ENCODE measurements at regions not wholly inside any gene's neighbourhood (a gene's known extent, or its start where the extent isn't known, plus 50 kb on each side); places are given as distances from the start of the nearest gene placed in this dataset.
A peak's percentile ranks its signal among the peaks of the same experiment; 100 is the strongest.
"Not testable (repeated sequence)": the region's sequence is repeated elsewhere in the genome, so short reads cannot be mapped to it uniquely, and the experiment has no call there.

- ATAC-seq = no peak
Observed at GRCh38 chr5:179497636-179498340, 52.6 kb upstream of the RUFY1 start.

GRCh38 chr5:179495906-179496455, 54.4 kb upstream of the RUFY1 start:
- ATAC-seq = no peak

GRCh38 chr5:179494774-179495526, 55.4 kb upstream of the RUFY1 start:
- peak; percentile 14 for ATAC-seq

- no peak for ATAC-seq
Observed at GRCh38 chr5:179488975-179489374, 61.4 kb upstream of the RUFY1 start.

GRCh38 chr5:179488491-179488890, 61.9 kb upstream of the RUFY1 start:
- ATAC-seq = no peak

GRCh38 chr5:179487145-179487544, 63.2 kb upstream of the RUFY1 start:
- no peak for ATAC-seq

DNA sequence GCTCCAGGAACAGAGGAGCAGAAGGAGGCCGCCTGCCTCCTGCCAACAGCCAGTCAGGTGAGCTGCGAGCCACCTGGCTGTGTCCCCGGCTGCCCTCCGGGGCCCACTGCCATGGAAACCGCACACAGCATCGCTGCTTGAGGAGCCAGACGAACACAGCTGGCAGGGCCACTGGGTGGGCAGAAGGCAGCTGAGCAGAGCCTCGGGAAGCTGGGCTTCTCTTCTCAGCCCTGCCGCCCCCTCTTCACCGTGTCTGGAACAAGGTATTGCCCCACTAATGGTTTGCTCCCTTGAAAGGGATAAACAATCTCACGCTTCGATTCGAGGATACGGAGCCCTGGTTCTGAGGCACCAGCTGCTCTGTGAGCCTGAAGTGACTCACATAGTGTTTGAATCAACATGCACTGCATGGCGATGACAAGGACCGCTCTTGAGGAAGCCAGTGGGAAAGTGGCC, 63.7 kb upstream of the RUFY1 start:
- ATAC-seq = peak; percentile 26

- no peak for ATAC-seq
Observed at GRCh38 chr5:179485845-179486575, 64.3 kb upstream of the RUFY1 start.

DNA sequence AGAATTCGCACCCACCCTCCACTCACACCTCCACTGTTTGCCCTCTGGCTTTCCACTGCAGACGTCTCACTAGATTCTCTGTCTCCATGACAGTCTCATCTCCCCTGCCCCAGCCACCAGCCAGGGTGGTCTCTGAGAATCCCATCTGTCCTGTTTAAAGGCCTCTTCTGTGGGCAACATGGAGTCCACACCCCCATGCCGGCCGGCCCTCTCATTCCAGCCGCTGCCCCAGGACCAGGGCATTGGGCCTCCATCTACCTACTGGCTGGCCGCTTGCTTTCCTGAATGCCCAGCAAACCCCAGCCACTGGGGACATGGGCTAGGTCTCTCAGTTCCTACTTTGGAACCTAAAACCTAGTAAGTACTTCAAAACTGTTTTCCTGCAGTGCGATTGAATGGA, 65.6 kb upstream of the RUFY1 start:
- no peak for ATAC-seq

- no peak for ATAC-seq
Observed at GRCh38 chr5:179484201-179484600, 66.2 kb upstream of the RUFY1 start.

DNA sequence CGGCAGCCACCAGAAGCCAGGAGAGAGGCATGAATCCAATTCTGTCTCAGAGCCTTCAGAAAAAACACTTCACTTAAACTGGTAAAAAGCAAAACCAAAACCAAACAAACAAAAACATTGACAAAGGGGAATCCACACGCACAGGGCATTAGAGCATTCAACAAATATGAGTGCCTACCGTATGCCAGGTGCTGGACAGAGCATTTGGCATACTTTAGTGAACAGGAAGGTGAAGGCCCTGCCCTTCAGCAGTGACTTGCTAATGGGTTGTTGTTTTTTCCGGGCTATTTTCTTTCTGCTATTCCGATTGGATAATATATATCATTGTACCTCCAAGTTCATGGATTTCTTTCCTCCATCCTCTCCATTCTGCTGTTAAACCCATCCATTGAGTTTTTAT, 71.7 kb upstream of the RUFY1 start:
- ATAC-seq = no peak

DNA sequence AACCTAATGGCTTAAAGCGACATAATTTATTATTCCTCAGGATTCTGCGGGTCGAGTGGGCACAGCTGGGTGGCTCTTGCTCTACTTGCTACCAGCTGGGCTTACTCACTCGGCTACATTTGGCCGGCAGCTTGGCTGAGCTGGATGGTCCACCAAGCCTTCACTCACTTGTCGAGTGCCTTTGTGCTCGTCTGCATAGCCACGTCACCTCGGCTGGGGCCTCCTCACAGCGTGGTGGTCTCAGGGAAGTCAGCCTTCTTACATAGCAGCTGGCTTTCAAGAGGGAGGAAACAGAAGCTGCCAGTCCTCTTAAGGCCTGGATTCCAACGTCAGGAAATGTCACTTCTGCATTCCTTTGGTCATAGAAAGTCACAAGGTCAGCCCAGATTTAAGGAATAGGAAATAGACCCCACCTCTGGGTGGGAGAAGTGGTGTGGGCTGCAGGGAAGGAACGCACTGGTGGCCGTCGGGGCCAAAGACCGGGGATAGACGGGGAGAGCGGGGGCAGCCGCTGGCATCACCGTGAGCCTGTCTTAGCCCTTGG, 75.1 kb upstream of the RUFY1 start:
- ATAC-seq = no peak

- ATAC-seq = no peak
Observed at GRCh38 chr5:179472641-179473040, 77.7 kb upstream of the RUFY1 start.

DNA sequence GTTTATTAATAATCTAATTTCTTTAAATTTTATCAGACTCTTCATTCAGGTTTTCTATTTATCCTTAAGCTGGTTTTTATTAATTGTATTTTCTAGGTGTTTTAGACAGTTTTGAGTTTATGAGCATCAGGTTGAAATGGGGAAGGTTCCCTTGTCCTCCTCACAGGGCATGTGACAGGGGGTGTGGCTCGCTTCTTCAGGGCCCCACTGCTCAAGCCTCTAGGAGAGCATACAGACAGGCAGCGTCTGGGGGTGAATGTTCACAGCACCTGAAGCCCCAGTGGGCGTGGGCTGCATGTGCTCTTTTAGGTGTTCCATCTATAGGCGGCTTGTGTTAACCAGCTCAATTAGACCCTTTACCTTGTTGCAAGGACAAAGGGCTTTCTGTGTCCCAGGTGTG, 78.2 kb upstream of the RUFY1 start:
- ATAC-seq = no peak

GRCh38 chr5:179470201-179470600, 80.2 kb upstream of the RUFY1 start:
- no peak for ATAC-seq

- ATAC-seq = no peak
Observed at GRCh38 chr5:179468696-179469095, 81.7 kb upstream of the RUFY1 start.

- no peak for ATAC-seq
Observed at GRCh38 chr5:179467441-179467840, 82.9 kb upstream of the RUFY1 start.

DNA sequence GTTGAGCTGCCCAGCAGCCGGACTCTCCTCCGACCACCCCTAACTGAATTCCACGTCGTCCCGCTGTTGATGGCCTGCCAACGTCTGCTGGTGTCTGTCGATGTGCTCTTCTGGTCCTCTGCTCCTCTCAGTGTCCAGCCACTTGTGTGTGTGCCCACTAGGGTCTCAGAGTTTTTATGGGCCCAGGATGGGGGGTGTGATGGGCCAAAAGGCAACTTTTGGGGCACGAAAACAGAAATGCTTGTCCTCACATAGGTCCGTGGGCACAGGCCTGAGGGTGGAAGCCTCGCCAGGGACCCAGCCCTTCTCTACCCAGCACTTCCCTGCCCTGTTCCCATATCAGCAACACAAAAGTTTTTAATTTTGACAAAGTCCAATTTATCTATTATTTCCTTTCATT, 85.7 kb upstream of the RUFY1 start:
- no peak for ATAC-seq

DNA sequence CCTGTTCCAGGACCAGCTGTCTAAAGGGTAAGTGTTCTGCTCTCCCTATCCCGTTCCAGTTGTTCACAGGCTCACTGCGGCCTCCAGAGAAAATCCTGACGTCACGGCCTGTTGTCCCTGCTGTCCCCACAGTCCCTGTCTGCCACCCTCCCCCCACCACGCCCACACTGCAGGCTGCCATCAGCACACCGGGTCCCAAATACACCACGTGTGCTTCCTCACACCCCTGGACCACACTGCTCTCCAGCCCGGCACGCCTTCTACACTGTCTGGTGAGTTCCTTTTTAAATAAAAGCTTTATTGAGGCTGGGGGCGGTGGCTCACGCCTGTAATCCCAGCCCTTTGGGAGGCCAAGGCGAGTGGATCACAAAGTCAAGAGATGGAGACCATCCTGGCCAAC, 88.3 kb upstream of the RUFY1 start:
- ATAC-seq = no peak

DNA sequence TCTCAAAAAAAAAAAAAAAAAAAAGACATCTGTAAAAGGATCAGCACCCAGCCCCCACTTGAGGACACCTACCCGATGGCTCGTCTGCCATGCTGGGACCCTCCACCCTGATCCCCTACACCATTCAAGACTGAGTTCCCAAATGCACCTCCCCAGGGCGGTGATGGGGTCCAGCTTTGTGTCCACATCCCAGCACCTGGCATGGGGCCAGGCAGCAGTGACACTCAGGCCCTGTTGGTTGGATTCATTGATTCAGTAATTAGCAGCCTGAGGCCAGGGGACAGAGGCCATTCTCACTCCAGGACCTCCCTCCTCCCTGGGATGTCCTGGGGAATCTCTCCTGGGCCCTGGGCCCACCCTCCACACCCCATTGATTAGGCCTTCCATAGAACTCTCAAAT, 88.8 kb upstream of the RUFY1 start:
- no peak for ATAC-seq

DNA sequence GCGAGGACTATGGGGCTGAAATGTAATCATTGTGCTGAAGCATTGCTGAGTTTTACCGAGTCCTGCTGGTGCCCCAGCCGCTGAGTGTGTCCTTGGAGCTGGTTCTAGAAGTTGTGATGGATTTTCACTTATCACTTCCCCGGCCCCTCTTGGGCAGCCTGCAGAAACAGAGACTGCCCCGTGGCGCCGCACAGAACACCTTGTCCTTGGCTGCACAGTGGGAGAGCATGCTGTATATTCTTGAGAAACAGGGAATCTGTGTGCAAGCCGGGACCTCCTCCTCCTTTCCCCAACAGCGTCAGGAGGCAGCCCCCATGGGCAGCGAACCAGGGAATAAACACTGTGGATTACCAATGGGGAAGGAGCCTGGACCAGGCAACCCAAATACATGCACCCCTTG, 90.6 kb upstream of the RUFY1 start:
- no peak for ATAC-seq

DNA sequence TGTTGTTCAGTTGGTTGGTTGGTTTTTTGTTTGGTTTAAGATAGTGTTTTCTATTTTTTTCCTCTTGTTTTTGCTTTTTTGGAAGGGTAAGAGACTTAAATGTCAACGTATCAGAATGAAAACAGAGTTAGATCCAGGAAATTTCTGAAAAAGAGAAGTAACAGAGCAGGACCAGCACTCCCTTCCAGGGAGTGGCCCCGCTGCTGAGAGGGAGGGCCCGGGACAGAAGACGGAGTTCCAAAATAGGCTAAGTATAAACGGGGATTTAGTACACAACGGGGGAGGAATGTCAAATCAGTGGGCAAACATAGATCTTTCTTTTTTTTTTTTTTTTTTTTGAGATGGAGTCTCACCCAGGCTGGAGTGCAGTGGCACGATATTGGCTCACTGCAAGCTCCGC, 92.7 kb upstream of the RUFY1 start:
- no peak for ATAC-seq

DNA sequence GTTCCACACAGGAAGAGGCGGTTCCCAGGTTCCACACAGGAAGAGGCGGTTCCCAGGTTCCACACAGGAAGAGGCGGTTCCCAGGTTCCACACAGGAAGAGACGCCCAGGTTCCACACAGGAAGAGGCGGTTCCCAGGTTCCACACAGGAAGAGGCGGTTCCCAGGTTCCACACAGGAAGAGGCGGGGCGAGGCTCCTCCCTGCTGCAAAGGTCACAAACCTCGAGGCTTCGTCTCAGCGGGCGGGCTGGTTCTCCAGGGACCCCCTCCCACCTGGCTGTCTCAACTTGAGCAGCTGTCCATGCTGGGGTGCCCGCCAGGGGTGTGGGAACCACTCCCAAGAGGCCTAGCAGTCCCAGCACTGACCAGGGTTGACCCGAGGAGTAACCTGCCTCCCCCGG, 94.3 kb upstream of the RUFY1 start:
- ATAC-seq = not testable (repeated sequence)
